HEK293T (cell line): ENCODE measurements at regions not wholly inside any gene's neighbourhood (a gene's known extent, or its start where the extent isn't known, plus 50 kb on each side); places are given as distances from the start of the nearest gene placed in this dataset.

Source experiments
- CTCF ChIA-PET: fragments of 350-600 bp; formaldehyde crosslinking; extraction: SDS; loops from one replicate; lab custom pipeline; 2021; ENCODE audit warnings: antibody characterized with exemption, inconsistent platforms; lab: Yijun Ruan, JAX
- POLR2A ChIA-PET: fragments of 350-600 bp; formaldehyde crosslinking; extraction: SDS; loops from one replicate; lab custom pipeline; 2020; ENCODE audit warnings: antibody characterized with exemption, inconsistent platforms; lab: Yijun Ruan, JAX
- DNase-seq: peaks from one replicate; pipeline ENCODE4 v3.0.0; 2012; ENCODE audit warnings: mixed read lengths; ENCODE audit errors: extremely low spot score
- ARNT ChIP-seq: fragments of 450-650 bp; IDR thresholded peaks from 2 replicates; pipeline ENCODE4 v1.6.1; 2017; ENCODE audit warnings: mild to moderate bottlenecking
- BHLHE40 ChIP-seq: fragments of 450-650 bp; IDR thresholded peaks from 2 replicates; pipeline ENCODE4 v1.6.1; 2016; ENCODE audit warnings: mild to moderate bottlenecking, moderate library complexity, borderline replicate concordance
- CTBP1 ChIP-seq: fragments of 450-650 bp; IDR thresholded peaks from 2 replicates; pipeline ENCODE4 v1.6.1; 2016; ENCODE audit warnings: borderline replicate concordance
- ELF4 ChIP-seq: fragments of 450-650 bp; IDR thresholded peaks from 2 replicates; pipeline ENCODE4 v1.6.1; 2017; ENCODE audit warnings: antibody characterized with exemption
- FOXA1 ChIP-seq: fragments of 450-650 bp; IDR thresholded peaks from 2 replicates; pipeline ENCODE4 v1.6.1; 2016; ENCODE audit warnings: mild to moderate bottlenecking
- FOXK2 ChIP-seq: fragments of 450-650 bp; IDR thresholded peaks from 2 replicates; pipeline ENCODE4 v1.6.1; 2016; ENCODE audit warnings: mild to moderate bottlenecking
- FOXM1 ChIP-seq: fragments of 450-650 bp; IDR thresholded peaks from 2 replicates; pipeline ENCODE4 v1.6.1; 2017; ENCODE audit warnings: mild to moderate bottlenecking, borderline replicate concordance
- HDGF ChIP-seq: fragments of 450-650 bp; IDR thresholded peaks from 2 replicates; pipeline ENCODE4 v1.6.1; 2017; ENCODE audit warnings: antibody characterized with exemption, borderline replicate concordance
- L3MBTL2 ChIP-seq: fragments of 450-650 bp; conservative IDR thresholded peaks from 2 replicates; pipeline ENCODE4 v1.6.1; 2016; ENCODE audit warnings: mild to moderate bottlenecking
- LEF1 ChIP-seq: fragments of 450-650 bp; IDR thresholded peaks from 2 replicates; pipeline ENCODE4 v1.6.1; 2017; ENCODE audit warnings: mild to moderate bottlenecking, borderline replicate concordance
- NFRKB ChIP-seq: fragments of 450-650 bp; IDR thresholded peaks from 2 replicates; pipeline ENCODE4 v1.6.1; 2016; ENCODE audit warnings: mild to moderate bottlenecking, moderate library complexity
- PKNOX1 ChIP-seq: fragments of 450-650 bp; IDR thresholded peaks from 2 replicates; pipeline ENCODE4 v1.6.1; 2016
- SP1 ChIP-seq: fragments of 450-650 bp; IDR thresholded peaks from 2 replicates; pipeline ENCODE4 v1.6.1; 2017
- SUZ12 ChIP-seq: fragments of 450-650 bp; IDR thresholded peaks from 2 replicates; pipeline ENCODE4 v1.6.1; 2016; ENCODE audit warnings: mild to moderate bottlenecking
- TARDBP ChIP-seq: fragments of 450-650 bp; IDR thresholded peaks from 2 replicates; pipeline ENCODE4 v1.6.1; 2016
- ZNF384 ChIP-seq: fragments of 450-650 bp; IDR thresholded peaks from 2 replicates; pipeline ENCODE4 v1.6.1; 2016

GRCh38 chr7:86301301-86301700, 342.4 kb upstream of the GRM3 start:
- CTCF ChIA-PET, result no interaction called here
- no peak for TF ChIP-seq ELF4
- POLR2A ChIA-PET, result no interaction called here
- DNase-seq, result no peak

GRCh38 chr7:86295526-86295925, 348.2 kb upstream of the GRM3 start:
- DNase-seq, result peak; percentile 15
- ChIA-PET CTCF (no interaction called here), POLR2A (no interaction called here)
- TF ChIP-seq ARNT, result peak; percentile 87
- no peak for TF ChIP-seq FOXM1
- peak; percentile 41; the same call in 1 of the 2 replicates for TF ChIP-seq PKNOX1
- no peak for TF ChIP-seq ZNF384
- TF ChIP-seq NFRKB, result no peak
- TF ChIP-seq L3MBTL2, result no peak
- no peak for TF ChIP-seq ELF4
- TF ChIP-seq TARDBP, result no peak
- no peak for TF ChIP-seq LEF1
- TF ChIP-seq FOXK2, result no peak
- TF ChIP-seq CTBP1, result peak; percentile 18; the same call in 1 of the 2 replicates
- TF ChIP-seq HDGF, result no peak
- no peak for TF ChIP-seq SUZ12
- no peak for TF ChIP-seq BHLHE40
- TF ChIP-seq FOXA1, result no peak
- TF ChIP-seq SP1, result no peak

GRCh38 chr7:86282014-86282682, 361.6 kb upstream of the GRM3 start:
- ChIA-PET CTCF (no interaction called here), POLR2A (no interaction called here)
- TF ChIP-seq TARDBP (no peak), L3MBTL2 (no peak), SP1 (no peak), FOXM1 (no peak), ARNT (no peak), FOXA1 (no peak), ELF4 (no peak), CTBP1 (no peak), HDGF (no peak), ZNF384 (no peak), LEF1 (no peak)
- DNase-seq, result no peak

DNA sequence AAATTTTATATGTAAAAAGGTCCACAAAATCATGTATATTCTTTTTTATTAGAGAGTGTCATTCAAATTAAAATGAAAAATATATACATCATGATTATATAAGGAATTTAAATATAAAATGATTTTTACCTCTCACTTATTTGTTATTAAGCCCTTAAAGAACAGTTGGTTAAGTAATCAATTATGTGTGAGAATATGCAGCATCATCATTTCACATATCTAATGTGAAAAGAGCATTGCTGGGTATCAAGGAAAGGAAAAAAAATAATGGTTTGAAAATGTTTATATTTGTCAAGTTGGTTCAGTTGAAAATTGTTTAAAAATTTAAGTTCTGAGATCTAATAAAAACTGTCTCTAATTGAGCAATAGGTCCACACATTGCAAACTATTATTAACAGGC, 363.6 kb upstream of the GRM3 start:
- no peak for TF ChIP-seq FOXK2
- no peak for TF ChIP-seq BHLHE40
- POLR2A ChIA-PET, result no interaction called here
- DNase-seq, result no peak
- CTCF ChIA-PET, result no interaction called here

DNA sequence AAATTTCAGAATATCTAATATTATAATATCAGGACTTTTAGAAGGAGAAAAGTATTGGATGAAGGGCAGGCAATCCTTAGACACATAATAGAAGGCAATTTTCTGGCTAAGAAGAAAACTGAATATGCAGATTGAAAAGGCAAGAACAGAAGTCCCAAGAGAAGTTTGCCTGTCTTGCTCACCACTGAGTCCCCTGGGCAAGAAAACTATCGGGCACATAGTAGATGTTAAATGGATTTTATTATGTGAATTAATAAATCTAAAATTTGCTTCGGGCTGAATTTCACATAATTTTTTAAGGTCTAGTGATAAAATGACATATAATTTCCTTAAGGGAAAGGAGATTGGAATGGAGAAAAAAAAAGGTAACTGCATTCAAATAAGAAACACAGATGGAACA, 380.9 kb upstream of the GRM3 start:
- ChIA-PET CTCF (no interaction called here), POLR2A (no interaction called here)
- DNase-seq, result no peak
- TF ChIP-seq FOXM1, result no peak
- TF ChIP-seq LEF1, result no peak
- no peak for TF ChIP-seq ELF4
- no peak for TF ChIP-seq BHLHE40
- no peak for TF ChIP-seq SUZ12
- no peak for TF ChIP-seq L3MBTL2
- TF ChIP-seq FOXK2, result no peak
- TF ChIP-seq HDGF, result no peak
- TF ChIP-seq FOXA1, result no peak
- no peak for TF ChIP-seq PKNOX1
- no peak for TF ChIP-seq TARDBP
- no peak for TF ChIP-seq ZNF384
- TF ChIP-seq SP1, result no peak
- TF ChIP-seq ARNT, result no peak
- no peak for TF ChIP-seq NFRKB
- TF ChIP-seq CTBP1, result no peak

GRCh38 chr7:86257894-86258293, 385.8 kb upstream of the GRM3 start:
- ChIA-PET POLR2A (no interaction called here), CTCF (no interaction called here)
- DNase-seq, result no peak
- TF ChIP-seq LEF1 (no peak), HDGF (no peak), PKNOX1 (no peak), SUZ12 (no peak), FOXA1 (no peak), SP1 (no peak), TARDBP (no peak), FOXK2 (no peak), ARNT (no peak), BHLHE40 (no peak), ZNF384 (no peak), ELF4 (no peak), NFRKB (no peak), L3MBTL2 (no peak)
